ENCODE measurements at regions not wholly inside any gene's neighbourhood (a gene's known extent, or its start where the extent isn't known, plus 50 kb on each side); places are given as distances from the start of the nearest gene placed in this dataset.

DNA sequence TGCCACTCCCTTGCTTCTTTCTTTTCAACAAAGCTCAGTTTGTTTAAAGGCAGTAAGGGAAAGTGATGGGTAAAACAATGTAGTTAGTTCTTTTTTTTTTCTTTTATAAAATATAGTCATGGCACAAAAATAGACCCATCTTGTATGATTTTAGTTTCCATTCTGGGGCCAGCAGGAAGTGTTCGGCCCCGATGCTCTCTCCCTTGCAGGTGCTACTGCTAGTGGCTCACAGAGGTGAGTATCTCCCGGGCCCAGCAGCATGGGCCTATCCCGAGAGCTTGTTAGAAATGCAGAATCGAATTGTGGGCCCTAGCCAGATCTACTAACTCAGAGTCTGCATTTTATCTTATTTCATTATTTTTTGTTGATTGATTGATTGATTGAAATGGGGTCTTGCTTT lies 78.7 kb downstream of the SYNE3 start:
- no peak overlapping the region for H3K4me3 ChIP-seq (ENCODE audit: low read depth, low read length)
- no peak overlapping the region for H3K18ac ChIP-seq (ENCODE audit: low read length)
- no peak overlapping the region for H2AK5ac ChIP-seq (ENCODE audit: low read length)
- WGBS (ENCODE audit: extremely low coverage, insufficient coverage, insufficient read length): no CpG with 5 or more reads among the region's 5 CpGs
- no peaks in the 10 kb centered on the region for H3K27me3 ChIP-seq (ENCODE audit: insufficient read depth, low read length)
- no peak overlapping the region for H2BK5ac ChIP-seq (ENCODE audit: low read depth, low read length, poor library complexity)
- H3K23ac ChIP-seq (ENCODE audit: low read length): no peak overlapping the region
- H3K4ac ChIP-seq (ENCODE audit: low read depth, low read length): no peak overlapping the region
- H3K79me2 ChIP-seq (ENCODE audit: control insufficient read depth, insufficient read depth, low read length, poor library complexity): no peaks in the 10 kb centered on the region
- H4K8ac ChIP-seq (ENCODE audit: low read depth, low read length): no peak overlapping the region
- no peaks in the 10 kb centered on the region for H3K36me3 ChIP-seq (ENCODE audit: control insufficient read depth in 1 of 2, insufficient read depth in 2 of 2, low read length in 2 of 2)
- DNase-seq: no peak
- H2BK12ac ChIP-seq (ENCODE audit: low read length): no peak overlapping the region
- H3K4me1 ChIP-seq (ENCODE audit: control insufficient read depth in 1 of 2, insufficient read depth in 2 of 2, low read length in 2 of 2): peaks cover 3 to 7% of the 10 kb centered on the region in 2 experiments
- no peak overlapping the region for H2BK120ac ChIP-seq (ENCODE audit: insufficient read depth, low read length, poor library complexity)
- H4K12ac ChIP-seq (ENCODE audit: low read depth, low read length): no peak overlapping the region
- H4K91ac ChIP-seq (ENCODE audit: low read depth, low read length): no peak overlapping the region
- H3K27ac ChIP-seq (ENCODE audit: low read depth, low read length): no peak overlapping the region
- no peak overlapping the region for H3K4me2 ChIP-seq (ENCODE audit: low read length)
- H3K79me1 ChIP-seq (ENCODE audit: low read length): no peaks in the 10 kb centered on the region
- H3K9me3 ChIP-seq (ENCODE audit: insufficient read depth, low read depth, low read length): no peaks in the 10 kb centered on the region
- H3K14ac ChIP-seq (ENCODE audit: low read length): no peak overlapping the region
- H2AFZ ChIP-seq (ENCODE audit: insufficient read depth, low read length, poor library complexity): no peak overlapping the region
- no peak overlapping the region for H3K9ac ChIP-seq (ENCODE audit: low read length)

GRCh38 chr14:95436354-95436753 lies 80.1 kb downstream of the SYNE3 start:
- H2BK120ac ChIP-seq (ENCODE audit: insufficient read depth, low read length, poor library complexity): no peak overlapping the region
- no peak overlapping the region for H4K8ac ChIP-seq (ENCODE audit: low read depth, low read length)
- no CpG with 5 or more reads among the region's 4 CpGs for WGBS (ENCODE audit: extremely low coverage, insufficient coverage, insufficient read length)
- DNase-seq: no peak
- H4K91ac ChIP-seq (ENCODE audit: low read depth, low read length): no peak overlapping the region
- H3K4me1 ChIP-seq (ENCODE audit: control insufficient read depth in 1 of 2, insufficient read depth in 2 of 2, low read length in 2 of 2): peaks cover 3 to 7% of the 10 kb centered on the region in 2 experiments
- no peaks in the 10 kb centered on the region for H3K79me2 ChIP-seq (ENCODE audit: control insufficient read depth, insufficient read depth, low read length, poor library complexity)
- no peak overlapping the region for H2AK5ac ChIP-seq (ENCODE audit: low read length)
- H2BK5ac ChIP-seq (ENCODE audit: low read depth, low read length, poor library complexity): no peak overlapping the region
- no peak overlapping the region for H3K14ac ChIP-seq (ENCODE audit: low read length)
- no peak overlapping the region for H3K9ac ChIP-seq (ENCODE audit: low read length)
- H4K12ac ChIP-seq (ENCODE audit: low read depth, low read length): no peak overlapping the region
- H3K36me3 ChIP-seq (ENCODE audit: control insufficient read depth in 1 of 2, insufficient read depth in 2 of 2, low read length in 2 of 2): no peaks in the 10 kb centered on the region
- H2AFZ ChIP-seq (ENCODE audit: insufficient read depth, low read length, poor library complexity): no peak overlapping the region
- no peaks in the 10 kb centered on the region for H3K9me3 ChIP-seq (ENCODE audit: insufficient read depth, low read depth, low read length)
- no peak overlapping the region for H3K18ac ChIP-seq (ENCODE audit: low read length)
- no peak overlapping the region for H3K4me3 ChIP-seq (ENCODE audit: low read depth, low read length)
- H3K4me2 ChIP-seq (ENCODE audit: low read length): no peak overlapping the region
- no peaks in the 10 kb centered on the region for H3K79me1 ChIP-seq (ENCODE audit: low read length)
- no peak overlapping the region for H3K23ac ChIP-seq (ENCODE audit: low read length)
- H3K4ac ChIP-seq (ENCODE audit: low read depth, low read length): no peak overlapping the region
- H2BK12ac ChIP-seq (ENCODE audit: low read length): no peak overlapping the region
- no peaks in the 10 kb centered on the region for H3K27me3 ChIP-seq (ENCODE audit: insufficient read depth, low read length)
- H3K27ac ChIP-seq (ENCODE audit: low read depth, low read length): no peak overlapping the region

DNA sequence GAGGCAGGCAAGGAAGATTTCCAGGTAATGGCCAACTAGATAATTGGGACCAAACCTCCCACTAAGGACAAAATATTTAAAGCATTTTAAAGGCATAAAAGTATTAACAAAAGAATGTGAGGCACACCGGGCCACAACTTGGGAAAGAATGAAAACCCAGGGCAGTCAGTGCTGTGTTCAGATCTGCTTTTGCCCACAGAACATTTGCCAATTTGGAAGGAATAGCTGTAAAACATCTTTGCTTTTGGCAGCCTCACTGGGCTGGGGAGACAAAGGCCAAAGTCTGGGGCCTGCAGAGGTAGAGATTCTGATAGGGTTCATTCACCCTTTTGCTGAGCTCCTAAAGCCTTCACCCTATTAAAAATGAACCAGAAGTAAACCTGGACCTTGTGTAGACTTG lies 82.3 kb downstream of the SYNE3 start:
- no peak overlapping the region for H2BK5ac ChIP-seq (ENCODE audit: low read depth, low read length, poor library complexity)
- no peaks in the 10 kb centered on the region for H3K79me2 ChIP-seq (ENCODE audit: control insufficient read depth, insufficient read depth, low read length, poor library complexity)
- H3K9me3 ChIP-seq (ENCODE audit: insufficient read depth, low read depth, low read length): no peaks in the 10 kb centered on the region
- H3K27ac ChIP-seq (ENCODE audit: low read depth, low read length): no peak overlapping the region
- H3K4ac ChIP-seq (ENCODE audit: low read depth, low read length): no peak overlapping the region
- no peaks in the 10 kb centered on the region for H3K79me1 ChIP-seq (ENCODE audit: low read length)
- no peak overlapping the region for H2AFZ ChIP-seq (ENCODE audit: insufficient read depth, low read length, poor library complexity)
- H4K12ac ChIP-seq (ENCODE audit: low read depth, low read length): no peak overlapping the region
- no peak overlapping the region for H3K4me3 ChIP-seq (ENCODE audit: low read depth, low read length)
- no peak overlapping the region for H2AK5ac ChIP-seq (ENCODE audit: low read length)
- no peak overlapping the region for H4K8ac ChIP-seq (ENCODE audit: low read depth, low read length)
- peak; percentile 20 to 67 for DNase-seq
- no peaks in the 10 kb centered on the region for H3K4me1 ChIP-seq (ENCODE audit: control insufficient read depth in 1 of 2, insufficient read depth in 2 of 2, low read length in 2 of 2)
- H3K23ac ChIP-seq (ENCODE audit: low read length): no peak overlapping the region
- no peak overlapping the region for H2BK120ac ChIP-seq (ENCODE audit: insufficient read depth, low read length, poor library complexity)
- no peak overlapping the region for H3K9ac ChIP-seq (ENCODE audit: low read length)
- no CpG with 5 or more reads among the region's 1 CpG for WGBS (ENCODE audit: extremely low coverage, insufficient coverage, insufficient read length)
- no peak overlapping the region for H3K4me2 ChIP-seq (ENCODE audit: low read length)
- no peak overlapping the region for H3K14ac ChIP-seq (ENCODE audit: low read length)
- no peaks in the 10 kb centered on the region for H3K36me3 ChIP-seq (ENCODE audit: control insufficient read depth in 1 of 2, insufficient read depth in 2 of 2, low read length in 2 of 2)
- H3K27me3 ChIP-seq (ENCODE audit: insufficient read depth, low read length): no peaks in the 10 kb centered on the region
- no peak overlapping the region for H3K18ac ChIP-seq (ENCODE audit: low read length)
- H2BK12ac ChIP-seq (ENCODE audit: low read length): no peak overlapping the region
- H4K91ac ChIP-seq (ENCODE audit: low read depth, low read length): no peak overlapping the region

DNA sequence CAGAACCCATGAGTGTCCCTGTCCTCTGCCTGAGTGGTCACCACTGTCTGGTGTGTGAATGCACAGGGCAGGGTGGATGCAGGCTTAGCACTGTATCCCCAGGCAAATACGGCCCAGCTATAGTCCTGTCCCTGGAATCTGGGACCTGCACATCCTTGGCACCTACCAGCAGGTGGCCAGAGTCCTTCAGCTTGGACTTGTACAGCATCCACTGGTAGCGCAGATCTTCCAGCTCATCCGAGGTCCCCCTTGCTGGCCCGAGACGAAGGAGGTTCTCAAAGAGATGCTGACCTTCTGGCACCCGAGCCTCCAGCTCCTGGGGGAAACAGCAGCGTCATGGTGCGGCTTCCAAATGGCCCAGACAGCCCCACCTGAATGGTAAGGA lies 83.4 kb downstream of the SYNE3 start:
- H3K27ac ChIP-seq (ENCODE audit: low read depth, low read length): no peak overlapping the region
- no peak overlapping the region for H2AFZ ChIP-seq (ENCODE audit: insufficient read depth, low read length, poor library complexity)
- H3K4me3 ChIP-seq (ENCODE audit: low read depth, low read length): no peak overlapping the region
- H3K4ac ChIP-seq (ENCODE audit: low read depth, low read length): no peak overlapping the region
- no peaks in the 10 kb centered on the region for H3K27me3 ChIP-seq (ENCODE audit: insufficient read depth, low read length)
- no peak overlapping the region for H2AK5ac ChIP-seq (ENCODE audit: low read length)
- no peaks in the 10 kb centered on the region for H3K9me3 ChIP-seq (ENCODE audit: insufficient read depth, low read depth, low read length)
- H3K9ac ChIP-seq (ENCODE audit: low read length): no peak overlapping the region
- no peak overlapping the region for H3K23ac ChIP-seq (ENCODE audit: low read length)
- H3K79me2 ChIP-seq (ENCODE audit: control insufficient read depth, insufficient read depth, low read length, poor library complexity): no peaks in the 10 kb centered on the region
- H3K79me1 ChIP-seq (ENCODE audit: low read length): no peaks in the 10 kb centered on the region
- H3K4me2 ChIP-seq (ENCODE audit: low read length): no peak overlapping the region
- no peak overlapping the region for H2BK120ac ChIP-seq (ENCODE audit: insufficient read depth, low read length, poor library complexity)
- H4K8ac ChIP-seq (ENCODE audit: low read depth, low read length): no peak overlapping the region
- no peak overlapping the region for H2BK5ac ChIP-seq (ENCODE audit: low read depth, low read length, poor library complexity)
- DNase-seq: peak in 1 of 2 donors; percentile 45
- no peak overlapping the region for H4K91ac ChIP-seq (ENCODE audit: low read depth, low read length)
- no peak overlapping the region for H4K12ac ChIP-seq (ENCODE audit: low read depth, low read length)
- H2BK12ac ChIP-seq (ENCODE audit: low read length): no peak overlapping the region
- no peak overlapping the region for H3K14ac ChIP-seq (ENCODE audit: low read length)
- H3K4me1 ChIP-seq (ENCODE audit: control insufficient read depth in 1 of 2, insufficient read depth in 2 of 2, low read length in 2 of 2): no peaks in the 10 kb centered on the region
- H3K36me3 ChIP-seq (ENCODE audit: control insufficient read depth in 1 of 2, insufficient read depth in 2 of 2, low read length in 2 of 2): no peaks in the 10 kb centered on the region
- H3K18ac ChIP-seq (ENCODE audit: low read length): no peak overlapping the region
- no CpG with 5 or more reads among the region's 8 CpGs for WGBS (ENCODE audit: extremely low coverage, insufficient coverage, insufficient read length)

Measured in trophoblast cell (in vitro differentiated cells and primary cell).